ENCODE measurements at regions not wholly inside any gene's neighbourhood (a gene's known extent, or its start where the extent isn't known, plus 50 kb on each side); places are given as distances from the start of the nearest gene placed in this dataset.

- Histone ChIP-seq H2BK15ac (ENCODE audit: low read depth, low read length) (no peak overlapping the region), H3K9ac (ENCODE audit: low read depth, low read length) (no peak overlapping the region), H3K27ac (ENCODE audit: insufficient read depth, low read length) (no peak overlapping the region), H3K9me1 (ENCODE audit: insufficient read depth, low read length) (no peaks in the 10 kb centered on the region), H4K5ac (ENCODE audit: low read depth, low read length) (no peak overlapping the region), H3K27me3 (ENCODE audit: control insufficient read depth, insufficient read depth, low read length) (peaks cover 5% of the 10 kb centered on the region), H3K9me3 (ENCODE audit: control insufficient read depth, insufficient read depth, low read length) (no peaks in the 10 kb centered on the region), H2BK20ac (ENCODE audit: low read depth, low read length) (no peak overlapping the region), H4K91ac (ENCODE audit: insufficient read depth, low read depth, low read length) (no peak overlapping the region), H3K14ac (replicated peaks; ENCODE audit: low read depth, low read length) (no peak overlapping the region), H4K8ac (ENCODE audit: low read depth in 2 of 2, low read length in 2 of 2) (no peak overlapping the region), H3K36me3 (ENCODE audit: control insufficient read depth, insufficient read depth, low read length) (no peaks in the 10 kb centered on the region), H2BK5ac (ENCODE audit: low read depth, low read length, poor library complexity, severe bottlenecking) (no peak overlapping the region), H2AK5ac (ENCODE audit: low read depth, low read length) (no peak overlapping the region), H3K4me1 (ENCODE audit: control insufficient read depth, insufficient read depth, low read length) (no peaks in the 10 kb centered on the region), H3K18ac (ENCODE audit: low read depth, low read length) (no peak overlapping the region), H3K56ac (ENCODE audit: extremely low read depth, insufficient read depth, low read length) (no peak overlapping the region), H2BK120ac (ENCODE audit: low read depth, low read length) (no peak overlapping the region), H3K4me2 (ENCODE audit: low read depth, low read length) (no peak overlapping the region), H3K4me3 (ENCODE audit: insufficient read depth, low read depth, low read length) (no peak overlapping the region), H4K20me1 (ENCODE audit: insufficient read depth, low read length) (no peaks in the 10 kb centered on the region), H2AFZ (replicated peaks; ENCODE audit: low read length, poor library complexity) (no peak overlapping the region), H3K23ac (ENCODE audit: low read depth, low read length) (no peak overlapping the region), H3K79me1 (ENCODE audit: low read depth in 1 of 2, low read length in 2 of 2) (no peaks in the 10 kb centered on the region), H2AK9ac (replicated peaks; ENCODE audit: low read depth, low read length, poor library complexity) (no peak overlapping the region), H3K4ac (ENCODE audit: low read depth, low read length) (no peak overlapping the region)
- dilution Hi-C loops (cut with HindIII; ENCODE audit: low sequenced_read_pairs, unreplicated experiment): no loop called here
- DNase-seq (no peak), ATAC-seq (ENCODE audit: low read depth) (no peak)
- intact Hi-C loops (cut with micrococcal nuclease): no loop called here
- CTCF ChIA-PET: interaction anchor here (0.7 kb wide), 1 partner anchor 711 kb away, joined by 3 read pairs; no protein-coding TSS in a partner anchor
- WGBS, 2 experiments (ENCODE audit: extremely low coverage in 2 of 2, insufficient read length in 1 of 2): no CpG with 5 or more reads among the region's 4 CpGs
- TF ChIP-seq POLR2A (IDR thresholded peaks at IDR 0.05; ENCODE audit: low read depth, low read length) (no peak), MXI1 (IDR thresholded peaks at IDR 0.05; ENCODE audit: borderline replicate concordance, low read depth, low read length) (no peak), NFE2L2 (IDR thresholded peaks at IDR 0.05; ENCODE audit: low read depth, low read length) (no peak), RCOR1 (IDR thresholded peaks at IDR 0.05; ENCODE audit: insufficient replicate concordance, low read length) (no peak), BHLHE40 (IDR thresholded peaks at IDR 0.05; ENCODE audit: low read depth, low read length) (no peak), ELK1 (IDR thresholded peaks at IDR 0.05; ENCODE audit: borderline replicate concordance, low read depth, low read length) (no peak), FOS (IDR thresholded peaks at IDR 0.05; ENCODE audit: low read depth, low read length) (no peak), MAZ (IDR thresholded peaks at IDR 0.05; ENCODE audit: borderline replicate concordance, low read depth, low read length) (no peak), RFX5 (IDR thresholded peaks at IDR 0.05; ENCODE audit: low read depth, low read length) (no peak), RAD21 (IDR thresholded peaks at IDR 0.05; ENCODE audit: low read length) (no peak), USF2 (IDR thresholded peaks at IDR 0.05; ENCODE audit: low read depth, low read length) (no peak)
- TF ChIP-seq, protein P1, sequence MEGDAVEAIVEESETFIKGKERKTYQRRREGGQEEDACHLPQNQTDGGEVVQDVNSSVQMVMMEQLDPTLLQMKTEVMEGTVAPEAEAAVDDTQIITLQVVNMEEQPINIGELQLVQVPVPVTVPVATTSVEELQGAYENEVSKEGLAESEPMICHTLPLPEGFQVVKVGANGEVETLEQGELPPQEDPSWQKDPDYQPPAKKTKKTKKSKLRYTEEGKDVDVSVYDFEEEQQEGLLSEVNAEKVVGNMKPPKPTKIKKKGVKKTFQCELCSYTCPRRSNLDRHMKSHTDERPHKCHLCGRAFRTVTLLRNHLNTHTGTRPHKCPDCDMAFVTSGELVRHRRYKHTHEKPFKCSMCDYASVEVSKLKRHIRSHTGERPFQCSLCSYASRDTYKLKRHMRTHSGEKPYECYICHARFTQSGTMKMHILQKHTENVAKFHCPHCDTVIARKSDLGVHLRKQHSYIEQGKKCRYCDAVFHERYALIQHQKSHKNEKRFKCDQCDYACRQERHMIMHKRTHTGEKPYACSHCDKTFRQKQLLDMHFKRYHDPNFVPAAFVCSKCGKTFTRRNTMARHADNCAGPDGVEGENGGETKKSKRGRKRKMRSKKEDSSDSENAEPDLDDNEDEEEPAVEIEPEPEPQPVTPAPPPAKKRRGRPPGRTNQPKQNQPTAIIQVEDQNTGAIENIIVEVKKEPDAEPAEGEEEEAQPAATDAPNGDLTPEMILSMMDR (conservative IDR thresholded peaks at IDR 0.05; ENCODE audit: low read depth, low read length): no peak
- BruUV-seq (replicated peaks): no TSS peak
- in situ Hi-C loops (cut with MboI; ENCODE audit: low sequenced_read_pairs): no loop called here
- POLR2A ChIA-PET (ENCODE audit: unreplicated experiment): no interaction called here
Observed at GRCh38 chr13:22137361-22138050, 466.6 kb downstream of the FGF9 start.
